Mucosa of descending colon (tissue), 3 donors: ENCODE measurements at regions not wholly inside any gene's neighbourhood (a gene's known extent, or its start where the extent isn't known, plus 50 kb on each side); places are given as distances from the start of the nearest gene placed in this dataset.
"Not testable (repeated sequence)": the region's sequence is repeated elsewhere in the genome, so short reads cannot be mapped to it uniquely, and the experiment has no call there.

ENCODE experiments used
- ATAC-seq: fragments of 200-7000 bp; cut with Tn5 transposase; one replicate; pipeline ENCODE4 v1.9.1; 2020; ENCODE audit warnings: mild to moderate bottlenecking, moderate library complexity
- DNase-seq, 3 donors: peaks; one replicate each; pipeline ENCODE4 v3.0.0-alpha.2; 2020
- H3K36me3 ChIP-seq: fragments of 200-600 bp; one replicate; pipeline ENCODE4 v1.8.0; 2021; ENCODE audit warnings: low read depth, mild to moderate bottlenecking
- H3K4me1 ChIP-seq: fragments of 200-600 bp; one replicate; pipeline ENCODE4 v1.8.0; 2021; ENCODE audit warnings: low read depth, mild to moderate bottlenecking
- H3K4me3 ChIP-seq: fragments of 200-600 bp; one replicate; pipeline ENCODE4 v1.8.0; 2021; ENCODE audit warnings: mild to moderate bottlenecking
- H3K9me3 ChIP-seq: fragments of 200-600 bp; one replicate; pipeline ENCODE4 v1.8.0; 2021; ENCODE audit warnings: mild to moderate bottlenecking
- CTCF ChIP-seq: fragments of 200-600 bp; IDR thresholded peaks from one replicate; pipeline ENCODE4 v1.8.0; 2022; ENCODE audit warnings: antibody characterized with exemption, mild to moderate bottlenecking
- intact Hi-C, 2 donors: fragments of 100-400 bp; cut with DNase I in 1 of 2; cut with micrococcal nuclease in 1 of 2; formaldehyde crosslinking; loops; one replicate each; pipeline versions ENCODE4 v1.11.0 to v1.11.1; 2022; cut with DNase I, micrococcal nuclease
- donor health status: DM: no; HTN: no; CAD: no; lungs with moderate emphysema.
- donor health status: DM: no; HTN: no; CAD: no.
- donor health status: DM: no; HTN: yes; CAD: no.

DNA sequence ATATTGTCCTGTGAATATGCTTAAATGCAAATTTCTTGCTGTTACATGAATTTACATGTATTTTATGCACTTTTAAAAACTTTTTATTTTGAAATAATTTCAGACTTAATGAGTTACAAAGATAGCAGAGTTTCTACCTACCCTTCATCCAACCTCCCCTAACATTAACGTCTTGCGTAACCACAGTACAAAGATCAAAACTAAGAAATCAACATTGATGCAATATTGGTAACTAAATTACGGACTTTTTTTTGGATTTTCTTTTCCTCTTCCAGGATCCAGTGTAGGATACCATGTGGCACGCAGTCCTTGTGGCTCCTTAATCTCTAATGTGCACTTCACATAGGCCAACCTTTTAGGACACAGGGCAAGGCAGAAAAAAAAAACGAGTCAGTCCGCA is 124.9 kb downstream of the ABCC12 start:
- H3K4me1 ChIP-seq = no peaks in the 10 kb centered on the region
- H3K9me3 ChIP-seq = no peaks in the 10 kb centered on the region
- H3K4me3 ChIP-seq = no peak overlapping the region
- no peak for TF ChIP-seq CTCF
- no peaks in the 10 kb centered on the region for H3K36me3 ChIP-seq
- DNase-seq (no peak), ATAC-seq (no peak)
- intact Hi-C loops = no loop called here

GRCh38 chr16:48029768-48030167 is 126.0 kb downstream of the ABCC12 start:
- DNase-seq = no peak
- Histone ChIP-seq H3K9me3 (no peaks in the 10 kb centered on the region), H3K4me3 (no peak overlapping the region), H3K36me3 (no peaks in the 10 kb centered on the region), H3K4me1 (no peaks in the 10 kb centered on the region)
- no peak for ATAC-seq
- intact Hi-C loops = no loop called here
- TF ChIP-seq CTCF = no peak

DNA sequence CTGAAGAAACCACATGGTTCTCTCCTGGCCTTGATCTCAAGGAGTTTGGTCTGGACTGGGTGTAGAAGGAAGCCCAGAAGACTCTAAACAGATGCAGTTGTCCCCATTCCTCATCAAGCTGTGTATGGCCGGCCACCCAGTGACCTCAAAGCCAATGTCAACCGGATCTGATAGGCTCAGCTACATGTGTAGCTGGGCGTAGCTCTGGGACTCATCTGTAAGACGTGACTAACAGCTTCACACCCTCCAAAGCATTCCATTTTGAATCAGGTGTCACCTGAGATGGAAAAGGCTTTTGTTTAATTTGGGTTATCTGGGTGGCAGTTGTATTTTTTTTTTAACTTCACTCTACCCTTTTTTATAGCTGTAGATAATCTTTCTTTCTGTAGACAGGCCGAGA is 130.4 kb downstream of the ABCC12 start:
- Histone ChIP-seq H3K4me1 (no peaks in the 10 kb centered on the region), H3K9me3 (no peaks in the 10 kb centered on the region), H3K4me3 (no peak overlapping the region), H3K36me3 (no peaks in the 10 kb centered on the region)
- TF ChIP-seq CTCF = no peak
- intact Hi-C loops = no loop called here
- no peak for ATAC-seq
- no peak for DNase-seq

DNA sequence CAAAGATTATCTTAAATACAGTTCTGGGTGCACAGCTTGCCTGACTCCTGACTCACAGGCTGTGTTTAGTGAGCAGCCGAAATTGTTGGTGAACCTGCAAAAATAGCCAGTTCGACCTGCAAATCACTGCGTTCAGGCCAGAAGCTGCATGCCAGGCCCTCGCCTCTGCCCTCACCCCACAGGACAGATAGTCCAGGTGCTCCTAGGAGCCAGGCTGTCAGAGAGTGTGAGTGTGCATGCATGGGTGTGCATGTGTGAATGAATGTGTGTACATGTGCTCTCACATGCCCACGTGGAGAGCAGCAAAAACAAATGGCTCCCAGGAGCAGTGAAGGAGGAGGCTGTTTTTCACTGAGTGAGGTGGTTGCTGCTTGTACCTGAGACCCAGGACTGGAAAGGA is 131.8 kb downstream of the ABCC12 start:
- ATAC-seq (no peak), DNase-seq (no peak)
- no peak overlapping the region for H3K4me3 ChIP-seq
- H3K9me3 ChIP-seq = no peaks in the 10 kb centered on the region
- intact Hi-C loops = no loop called here
- no peaks in the 10 kb centered on the region for H3K4me1 ChIP-seq
- no peaks in the 10 kb centered on the region for H3K36me3 ChIP-seq
- TF ChIP-seq CTCF = no peak

DNA sequence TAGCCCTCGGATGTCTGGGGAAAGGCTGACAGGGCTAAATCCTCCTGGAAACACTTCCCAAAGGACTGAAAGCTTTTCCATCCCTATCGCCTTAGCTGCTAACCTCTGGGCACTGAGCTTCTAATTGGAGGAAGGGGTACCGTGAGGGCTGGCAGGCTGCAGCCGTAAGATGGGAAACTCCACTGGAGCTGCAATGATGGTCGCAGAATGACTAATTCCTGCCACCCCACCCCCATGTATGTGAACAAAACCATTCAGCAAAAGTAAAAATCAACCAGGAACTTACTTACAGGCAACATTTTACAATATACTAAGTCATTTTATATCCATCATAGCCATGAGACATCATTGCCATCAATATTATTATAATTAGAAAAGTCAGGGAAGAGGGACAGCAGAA is 133.3 kb downstream of the ABCC12 start:
- no peaks in the 10 kb centered on the region for H3K4me1 ChIP-seq
- no peaks in the 10 kb centered on the region for H3K36me3 ChIP-seq
- TF ChIP-seq CTCF = no peak
- intact Hi-C loops = no loop called here
- H3K4me3 ChIP-seq = no peak overlapping the region
- ATAC-seq (no peak), DNase-seq (no peak)
- H3K9me3 ChIP-seq = no peaks in the 10 kb centered on the region

DNA sequence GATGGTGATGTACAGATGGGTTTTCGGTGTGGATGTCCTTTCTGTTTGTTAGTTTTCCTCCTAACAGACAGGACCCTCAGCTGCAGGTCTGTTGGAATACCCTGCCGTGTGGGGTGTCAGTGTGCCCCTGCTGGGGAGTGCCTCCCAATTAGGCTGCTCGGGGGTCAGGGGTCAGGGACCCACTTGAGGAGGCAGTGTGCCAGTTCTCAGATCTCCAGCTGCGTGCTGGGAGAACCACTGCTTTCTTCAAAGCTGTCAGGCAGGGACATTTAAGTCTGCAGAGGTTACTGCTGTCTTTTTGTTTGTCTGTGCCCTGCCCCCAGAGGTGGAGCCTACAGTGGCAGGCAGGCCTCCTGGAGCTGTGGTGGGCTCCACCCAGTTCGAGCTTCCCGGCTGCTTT is 135.2 kb downstream of the ABCC12 start:
- intact Hi-C loops, H3K4me1 ChIP-seq, DNase-seq, H3K4me3 ChIP-seq, ATAC-seq, H3K9me3 ChIP-seq, H3K36me3 ChIP-seq: not testable (repeated sequence)
